BE2C (cell line): ENCODE measurements at regions not wholly inside any gene's neighbourhood (a gene's known extent, or its start where the extent isn't known, plus 50 kb on each side); places are given as distances from the start of the nearest gene placed in this dataset.

Source experiments
- DNase-seq: peaks from one replicate; pipeline ENCODE4 v3.0.0-alpha.2; 2020
- H3K27me3 ChIP-seq: fragments of 250-450 bp; sonication (Bioruptor Pico); 2 replicates; pipeline ENCODE4 v1.5.1; 2020; ENCODE audit warnings: mild to moderate bottlenecking
- H3K36me3 ChIP-seq: fragments of 250-450 bp; sonication (Bioruptor Pico); 2 replicates; pipeline ENCODE4 v1.5.1; 2020; ENCODE audit warnings: mild to moderate bottlenecking
- H3K4me1 ChIP-seq: fragments of 250-450 bp; sonication (Bioruptor Pico); 2 replicates; pipeline ENCODE4 v1.5.1; 2020
- H3K4me3 ChIP-seq: 2 replicates; pipeline ENCODE4 v1.5.1; 2011; ENCODE audit warnings: low read depth, low read length
- H3K9me3 ChIP-seq: fragments of 250-450 bp; sonication (Bioruptor Pico); 2 replicates; pipeline ENCODE4 v1.5.1; 2020
- CTCF ChIP-seq: IDR thresholded peaks from 2 replicates; pipeline ENCODE4 v1.5.1; 2012; ENCODE audit warnings: mild to moderate bottlenecking, low read depth, low read length

GRCh38 chr1:69121723-69122122 lies 446.0 kb upstream of the LRRC7 start:
- TF ChIP-seq CTCF = no peak
- Histone ChIP-seq H3K4me3 (no peak overlapping the region), H3K36me3 (no peaks in the 10 kb centered on the region), H3K27me3 (no peaks in the 10 kb centered on the region), H3K9me3 (no peaks in the 10 kb centered on the region), H3K4me1 (no peaks in the 10 kb centered on the region)
- no peak for DNase-seq

GRCh38 chr1:69122373-69122772 lies 445.3 kb upstream of the LRRC7 start:
- no peaks in the 10 kb centered on the region for H3K9me3 ChIP-seq
- DNase-seq = no peak
- H3K4me3 ChIP-seq = no peak overlapping the region
- H3K27me3 ChIP-seq = no peaks in the 10 kb centered on the region
- TF ChIP-seq CTCF = no peak
- no peaks in the 10 kb centered on the region for H3K4me1 ChIP-seq
- H3K36me3 ChIP-seq = no peaks in the 10 kb centered on the region

GRCh38 chr1:69123486-69123885 lies 444.2 kb upstream of the LRRC7 start:
- Histone ChIP-seq H3K9me3 (no peaks in the 10 kb centered on the region), H3K4me3 (no peak overlapping the region), H3K4me1 (no peaks in the 10 kb centered on the region), H3K27me3 (no peaks in the 10 kb centered on the region), H3K36me3 (no peaks in the 10 kb centered on the region)
- DNase-seq = no peak
- no peak for TF ChIP-seq CTCF

- no peak for DNase-seq
- Histone ChIP-seq H3K27me3 (no peaks in the 10 kb centered on the region), H3K4me3 (no peak overlapping the region), H3K4me1 (no peaks in the 10 kb centered on the region), H3K36me3 (no peaks in the 10 kb centered on the region), H3K9me3 (no peaks in the 10 kb centered on the region)
- no peak for TF ChIP-seq CTCF
These were observed 440.9 kb upstream of the LRRC7 start for GRCh38 chr1:69126796-69127195.

GRCh38 chr1:69128204-69128603 lies 439.5 kb upstream of the LRRC7 start:
- no peak for TF ChIP-seq CTCF
- no peaks in the 10 kb centered on the region for H3K4me1 ChIP-seq
- H3K36me3 ChIP-seq = no peaks in the 10 kb centered on the region
- H3K27me3 ChIP-seq = no peaks in the 10 kb centered on the region
- no peaks in the 10 kb centered on the region for H3K9me3 ChIP-seq
- DNase-seq = no peak
- H3K4me3 ChIP-seq = no peak overlapping the region

GRCh38 chr1:69129538-69129937 lies 438.2 kb upstream of the LRRC7 start:
- Histone ChIP-seq H3K4me1 (no peaks in the 10 kb centered on the region), H3K4me3 (no peak overlapping the region), H3K9me3 (no peaks in the 10 kb centered on the region), H3K27me3 (no peaks in the 10 kb centered on the region), H3K36me3 (no peaks in the 10 kb centered on the region)
- no peak for TF ChIP-seq CTCF
- DNase-seq = no peak
